Stimulated activated CD4-positive, alpha-beta T cell treated with anti-CD3 and anti-CD28 coated beads, Interleukin-15, amount 100 ng/mL, for 48 hours (primary cell): ENCODE measurements at regions not wholly inside any gene's neighbourhood (a gene's known extent, or its start where the extent isn't known, plus 50 kb on each side); places are given as distances from the start of the nearest gene placed in this dataset.

ENCODE experiments used
- DNase-seq, 2 donors: peaks; one replicate each; pipeline ENCODE4 v3.0.0-alpha.2; 2020; ENCODE audit warnings: low read depth in 2 of 2

GRCh38 chr6:150711584-150712504, 112.2 kb downstream of the PLEKHG1 start:
- DNase-seq = no peak

- no peak for DNase-seq
These were observed 113.0 kb downstream of the PLEKHG1 start for GRCh38 chr6:150712505-150713252.

GRCh38 chr6:150713487-150713886, 113.8 kb downstream of the PLEKHG1 start:
- DNase-seq = no peak

DNA sequence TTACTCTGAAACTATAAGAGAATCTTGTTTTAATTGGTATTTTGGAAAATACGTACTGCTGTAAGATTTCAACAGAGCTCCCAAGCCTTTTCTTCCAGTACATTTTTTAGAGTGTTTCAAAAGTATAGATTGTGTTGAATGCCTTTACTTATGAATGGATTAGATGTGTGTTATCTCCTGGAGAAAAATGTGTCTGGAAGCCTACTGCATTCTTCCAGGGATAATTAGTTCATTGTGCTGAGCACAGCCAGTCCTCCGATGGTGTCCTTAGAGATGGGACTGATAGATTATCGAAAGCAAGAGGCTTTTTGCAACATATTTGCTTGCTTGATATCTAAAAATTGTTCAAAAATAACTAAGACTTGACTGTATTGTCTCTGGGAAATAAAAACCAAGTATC, 114.2 kb downstream of the PLEKHG1 start:
- no peak for DNase-seq

DNA sequence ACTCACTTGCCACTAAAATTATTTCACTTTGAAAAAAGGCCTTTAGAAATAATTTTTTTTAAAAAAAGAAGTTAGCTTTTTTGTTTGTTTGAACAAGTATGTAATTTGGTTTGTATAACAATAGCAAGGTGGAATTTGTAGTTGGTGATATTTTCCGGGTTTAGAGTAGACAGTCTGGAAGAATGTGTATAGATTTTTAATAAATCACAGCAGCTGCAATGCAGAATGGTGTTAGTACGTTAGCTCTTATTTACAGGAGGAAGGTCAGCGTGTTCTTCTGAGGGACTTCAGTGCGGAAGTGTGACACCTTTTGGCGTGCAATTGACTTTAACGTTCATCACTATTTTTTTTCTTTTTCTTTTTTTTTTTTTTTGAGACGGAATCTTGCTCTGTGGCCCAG, 115.4 kb downstream of the PLEKHG1 start:
- no peak for DNase-seq

DNA sequence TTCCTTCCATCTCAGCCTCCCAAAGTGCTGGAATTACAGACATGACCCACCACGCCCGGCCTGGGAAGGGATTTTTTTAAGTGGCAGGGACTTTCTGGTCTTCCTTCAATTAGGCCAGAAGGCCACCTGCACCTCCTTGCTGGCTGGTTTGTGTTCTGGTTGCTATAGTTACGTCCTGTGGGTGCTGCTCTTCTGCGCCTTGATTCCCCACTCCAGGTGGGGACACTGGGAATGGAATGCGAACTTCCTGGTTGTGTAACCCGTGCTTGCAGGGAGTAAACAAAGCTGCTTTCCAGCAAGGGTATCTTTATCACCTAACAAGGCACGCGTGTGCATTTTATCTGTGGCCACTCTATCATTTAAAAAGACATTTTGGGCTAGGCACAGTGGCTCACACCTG, 117.7 kb downstream of the PLEKHG1 start:
- no peak for DNase-seq

- no peak for DNase-seq
These were observed 119.5 kb downstream of the PLEKHG1 start for GRCh38 chr6:150719099-150719766.

DNA sequence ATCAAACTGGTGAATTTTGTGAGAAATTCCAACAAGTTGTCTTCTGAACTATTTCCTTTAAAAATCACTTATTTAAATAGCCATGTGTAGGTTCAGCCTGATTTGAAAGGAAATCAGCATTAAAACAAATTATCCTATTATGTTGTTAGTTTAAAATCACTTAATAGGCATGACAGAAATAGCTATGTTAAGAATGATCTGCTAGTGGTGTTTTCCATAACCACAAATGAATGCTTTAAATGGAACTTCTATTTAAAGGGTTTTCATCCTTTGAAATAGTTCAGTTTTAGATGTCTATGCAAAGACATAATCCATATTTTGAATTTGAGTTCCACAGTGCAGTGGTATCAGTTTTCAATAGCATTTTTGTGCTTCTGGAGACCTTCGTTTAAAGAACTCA, 120.1 kb downstream of the PLEKHG1 start:
- no peak for DNase-seq

DNA sequence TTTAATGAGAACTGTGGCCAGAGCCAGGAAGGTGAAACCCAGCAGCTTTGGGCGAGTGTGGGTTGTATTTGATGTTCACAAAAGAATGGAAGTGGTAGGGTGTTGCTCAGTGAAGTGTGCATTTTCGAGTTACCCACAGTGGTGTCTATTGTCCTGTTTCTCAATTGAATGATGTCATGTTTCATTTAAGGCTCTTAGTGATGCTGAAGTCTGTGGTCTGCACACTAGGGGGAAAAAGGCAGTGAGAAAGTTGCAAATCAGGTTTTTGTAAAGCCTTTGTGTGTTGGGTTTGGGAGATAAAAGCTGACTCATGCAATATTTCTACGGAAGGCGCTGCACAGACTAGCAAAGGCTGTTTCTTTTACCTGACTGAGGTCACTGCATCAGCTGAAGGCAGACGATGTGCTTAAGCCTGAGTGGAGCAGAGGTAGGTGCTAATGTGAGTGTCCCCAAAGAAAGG, 121.1 kb downstream of the PLEKHG1 start:
- DNase-seq = no peak

GRCh38 chr6:150721418-150722266, 122.0 kb downstream of the PLEKHG1 start:
- no peak for DNase-seq

GRCh38 chr6:150722614-150723344, 123.1 kb downstream of the PLEKHG1 start:
- DNase-seq = no peak

- no peak for DNase-seq
These were observed 123.6 kb downstream of the PLEKHG1 start for GRCh38 chr6:150723345-150723658.

DNA sequence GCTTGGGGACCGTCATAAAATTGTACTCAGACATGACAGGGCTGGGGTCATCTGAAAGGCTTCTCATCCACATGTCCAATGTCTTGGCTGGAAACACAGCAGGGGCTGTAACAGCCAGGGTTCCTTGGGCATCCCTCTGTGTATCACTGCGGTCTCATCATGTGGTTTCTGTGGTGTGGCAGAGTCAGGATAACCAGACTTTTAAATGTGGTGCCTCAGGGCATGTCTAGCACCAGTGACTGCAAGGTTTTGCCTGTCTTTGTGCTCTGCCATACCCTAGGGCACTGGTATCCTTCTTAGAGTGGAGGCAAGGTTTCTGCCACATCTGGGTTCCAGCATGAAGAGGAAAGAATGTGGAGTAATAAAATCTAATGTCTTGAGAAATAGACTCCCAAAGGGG, 124.2 kb downstream of the PLEKHG1 start:
- no peak for DNase-seq

- DNase-seq = no peak
These were observed 126.1 kb downstream of the PLEKHG1 start for GRCh38 chr6:150725795-150726194.

- no peak for DNase-seq
These were observed 129.6 kb downstream of the PLEKHG1 start for GRCh38 chr6:150729188-150729748.

- DNase-seq = no peak
These were observed 131.2 kb downstream of the PLEKHG1 start for GRCh38 chr6:150730801-150731457.

DNA sequence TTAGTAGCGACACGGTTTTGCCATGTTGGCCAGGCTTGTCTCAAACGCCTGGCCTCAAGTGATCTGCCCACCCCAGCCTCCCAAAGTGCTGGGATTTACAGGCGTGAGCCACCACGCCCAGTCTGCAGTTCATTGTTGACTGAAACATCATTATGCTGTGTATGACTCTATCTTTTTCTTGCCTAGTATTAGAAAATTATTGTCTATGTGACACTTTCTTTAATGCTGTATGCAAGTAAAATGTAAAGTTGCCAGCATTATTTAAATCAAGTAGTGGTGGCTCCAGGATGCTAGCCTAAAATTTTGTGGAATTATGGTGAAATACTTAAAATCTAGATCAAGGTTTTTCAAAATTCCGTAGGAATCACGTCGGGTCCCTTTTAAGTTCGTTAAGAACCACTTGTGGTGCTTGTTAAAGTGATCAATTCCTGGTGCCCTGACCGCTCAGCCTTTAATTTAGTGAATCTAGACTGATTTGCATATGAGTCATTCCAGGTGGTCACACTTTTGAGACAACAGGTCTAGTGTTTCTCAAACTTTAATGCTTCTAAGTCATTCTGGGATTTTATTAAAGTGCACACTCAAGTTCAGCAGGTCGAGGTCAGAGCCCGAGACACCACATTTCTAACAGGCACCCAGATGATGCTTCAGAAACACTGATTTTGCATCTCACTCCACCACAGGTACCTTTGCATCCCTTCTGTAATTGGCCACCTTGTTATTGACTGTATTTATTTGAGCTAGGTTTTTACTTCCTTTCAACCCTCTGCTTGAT, 132.6 kb upstream of the MTHFD1L start:
- DNase-seq = no peak

GRCh38 chr6:150733726-150734125, 131.8 kb upstream of the MTHFD1L start:
- no peak for DNase-seq

GRCh38 chr6:150734235-150734634, 131.3 kb upstream of the MTHFD1L start:
- DNase-seq = no peak
